A549 (cell line): ENCODE measurements at regions not wholly inside any gene's neighbourhood (a gene's known extent, or its start where the extent isn't known, plus 50 kb on each side); places are given as distances from the start of the nearest gene placed in this dataset.

ENCODE experiments used
- ATAC-seq, 2 experiments: fragments of 200-7000 bp in 1 of 2; fragments of >200 bp in 1 of 2; cut with Nextera tagmentation in 1 of 2; cut with Tn5 transposase in 1 of 2; 3 replicates each; pipeline versions ENCODE4 v1.8.0 to v1.9.1; 2018 to 2020; ENCODE audit warnings: mild to moderate bottlenecking in 1 of 2, moderate library complexity in 1 of 2
- CTCF ChIA-PET: fragments of 300-600 bp; sonication (Branson Sonifier 250); formaldehyde crosslinking; extraction: SDS; loops from one replicate; lab custom pipeline; 2021; ENCODE audit warnings: antibody characterized with exemption, inconsistent platforms; lab: Yijun Ruan, JAX
- POLR2A ChIA-PET: fragments of 350-600 bp; formaldehyde crosslinking; extraction: SDS; loops from one replicate; lab custom pipeline; 2021; ENCODE audit warnings: antibody characterized with exemption, inconsistent platforms; lab: Yijun Ruan, JAX
- DNase-seq, 2 experiments: peaks; one replicate each; pipeline versions ENCODE4 v3.0.0 to v3.0.0-alpha.2; 2011 to 2016; ENCODE audit warnings: low read depth in 1 of 2, low spot score in 1 of 2
- FAIRE-seq: peaks from 2 replicates; lab custom pipeline; 2011; peaks lifted over from hg19 to GRCh38; lab: Jason Lieb, UNC
- H3K27ac ChIP-seq, 2 experiments: fragments of >200 bp; sonication (Bioruptor Twin); formaldehyde crosslinking; 3 replicates each; pipeline ENCODE4 v1.5.1; 2016 to 2017
- H3K4me1 ChIP-seq: fragments of >200 bp; sonication (Bioruptor Twin); formaldehyde crosslinking; 3 replicates; pipeline ENCODE4 v1.6.1; 2016
- H3K4me2 ChIP-seq: fragments of >200 bp; sonication (Bioruptor Twin); formaldehyde crosslinking; 3 replicates; pipeline ENCODE4 v1.6.1; 2016
- H3K4me3 ChIP-seq: fragments of >200 bp; sonication (Bioruptor Twin); formaldehyde crosslinking; 3 replicates; pipeline ENCODE4 v1.5.1; 2016
- H3K9me3 ChIP-seq: fragments of >200 bp; sonication (Bioruptor Twin); formaldehyde crosslinking; 3 replicates; pipeline ENCODE4 v1.6.1; 2016
- ATOH8 ChIP-seq: fragments of 250-450 bp; sonication (Bioruptor Pico); IDR thresholded peaks from 2 replicates; pipeline ENCODE4 v1.5.0; 2020; ENCODE audit warnings: low read depth, mild to moderate bottlenecking, moderate library complexity
- CHD4 ChIP-seq: fragments of 200-600 bp; sonication (generic); IDR thresholded peaks from 2 replicates; pipeline ENCODE4 v1.6.1; 2016; ENCODE audit warnings: antibody characterized with exemption, mild to moderate bottlenecking, borderline replicate concordance
- EHF ChIP-seq: fragments of 250-450 bp; sonication (Bioruptor Pico); IDR thresholded peaks from 2 replicates; pipeline ENCODE4 v1.5.0; 2020; ENCODE audit warnings: mild to moderate bottlenecking
- EP300 ChIP-seq, 2 experiments: fragments of >200 bp; sonication (Bioruptor Twin); formaldehyde crosslinking; IDR thresholded peaks; 2 replicates in 1 of 2; 3 replicates in 1 of 2; pipeline ENCODE4 v1.6.1; 2016 to 2017
- FOSL2 ChIP-seq, 2 experiments: fragments of 450-650 bp in 1 of 2; fragments of >200 bp in 1 of 2; sonication (Bioruptor Twin) in 1 of 2; formaldehyde crosslinking; IDR thresholded peaks; 2 replicates each; pipeline versions ENCODE4 v1.5.0 to v1.6.1; 2016 to 2020; ENCODE audit warnings: mild to moderate bottlenecking in 1 of 2, moderate library complexity in 1 of 2
- HDAC2 ChIP-seq: fragments of 200-600 bp; sonication (generic); IDR thresholded peaks from 2 replicates; pipeline ENCODE4 v1.6.1; 2016
- HMGXB4 ChIP-seq: fragments of 250-450 bp; sonication (Bioruptor Pico); IDR thresholded peaks from 2 replicates; pipeline ENCODE4 v1.5.0; 2021; ENCODE audit warnings: mild to moderate bottlenecking, moderate library complexity, borderline replicate concordance
- HOXB5 ChIP-seq: fragments of 250-450 bp; sonication (Bioruptor Pico); IDR thresholded peaks from 2 replicates; pipeline ENCODE4 v1.5.0; 2020; ENCODE audit warnings: mild to moderate bottlenecking, moderate library complexity
- JUNB ChIP-seq: fragments of >200 bp; sonication (Bioruptor Twin); formaldehyde crosslinking; IDR thresholded peaks from 2 replicates; pipeline ENCODE4 v1.6.1; 2016
- KDM5A ChIP-seq: fragments of 200-600 bp; sonication (generic); IDR thresholded peaks from 2 replicates; pipeline ENCODE4 v1.6.1; 2016; ENCODE audit warnings: antibody characterized with exemption, mild to moderate bottlenecking
- MAX ChIP-seq: IDR thresholded peaks from 2 replicates; pipeline ENCODE4 v1.6.1; 2012
- MYC ChIP-seq: IDR thresholded peaks from 2 replicates; pipeline ENCODE4 v1.6.1; 2012; ENCODE audit warnings: mild to moderate bottlenecking, inconsistent platforms, low read length, improper control_type of control experiment, borderline replicate concordance
- POLR2A ChIP-seq: IDR thresholded peaks from 2 replicates; pipeline ENCODE4 v1.6.1; 2012; ENCODE audit warnings: mild to moderate bottlenecking, low read length
- RAD21 ChIP-seq, 2 experiments: fragments of >200 bp in 1 of 2; sonication (Bioruptor Twin) in 1 of 2; formaldehyde crosslinking in 1 of 2; IDR thresholded peaks in 1 of 2; conservative IDR thresholded peaks in 1 of 2; 2 replicates in 1 of 2; 3 replicates in 1 of 2; pipeline ENCODE4 v1.6.1; 2012 to 2018; ENCODE audit warnings: inconsistent platforms in 1 of 2
- TFCP2L1 ChIP-seq: fragments of 250-450 bp; sonication (Bioruptor Pico); IDR thresholded peaks from 2 replicates; pipeline ENCODE4 v1.5.0; 2021; ENCODE audit warnings: mild to moderate bottlenecking
- USF2 ChIP-seq: fragments of 450-650 bp; IDR thresholded peaks from 2 replicates; pipeline ENCODE4 v1.6.1; 2014; ENCODE audit warnings: antibody characterized with exemption
- WGBS: methylation state at CpG from one replicate; pipeline ENCODE4 v1.1.6; 2017; ENCODE audit errors: missing lambda C conversion rate; 5-methylcytosine and 5-hydroxymethylcytosine counted together

GRCh38 chr7:21193895-21194294, 234.0 kb upstream of the SP4 start (continued):
- no peak for TF ChIP-seq POLR2A
- no peak for TF ChIP-seq TFCP2L1

- H3K27ac ChIP-seq = no peak overlapping the region
- CTCF ChIA-PET = no interaction called here
- 5% methylated on average over 4 of the region's 4 CpGs for WGBS
- no peak overlapping the region for H3K4me2 ChIP-seq
- H3K9me3 ChIP-seq = no peaks in the 10 kb centered on the region
- H3K4me3 ChIP-seq = no peak overlapping the region
- no peak for TF ChIP-seq HMGXB4 (CRISPR knock-in tag)
- TF ChIP-seq USF2 = peak; percentile 34; the same call in 1 of the 2 replicates
- POLR2A ChIA-PET = no interaction called here
- DNase-seq (no peak), FAIRE-seq (no peak), ATAC-seq (no peak)
- no peaks in the 10 kb centered on the region for H3K4me1 ChIP-seq
Observed at GRCh38 chr7:21194936-21195335, 232.9 kb upstream of the SP4 start.

- CTCF ChIA-PET = no interaction called here
- FAIRE-seq = no peak
- 33% methylated on average over 1 of the region's 1 CpG for WGBS
- Histone ChIP-seq H3K4me3 (no peak overlapping the region), H3K4me1 (no peaks in the 10 kb centered on the region)
- DNase-seq = no peak
- TF ChIP-seq HOXB5 (CRISPR knock-in tag) (no peak), JUNB (no peak), CHD4 (no peak)
- TF ChIP-seq, all 56 proteins: peak for 0
- Histone ChIP-seq H3K9me3 (no peaks in the 10 kb centered on the region), H3K4me2 (no peak overlapping the region), H3K27ac (no peak overlapping the region)
- ATAC-seq = no peak
- POLR2A ChIA-PET = no interaction called here
Observed at GRCh38 chr7:21198921-21199320, 229.0 kb upstream of the SP4 start.

GRCh38 chr7:21200503-21200902, 227.4 kb upstream of the SP4 start:
- Histone ChIP-seq H3K27ac (no peak overlapping the region), H3K4me3 (no peak overlapping the region), H3K4me1 (no peaks in the 10 kb centered on the region), H3K9me3 (no peaks in the 10 kb centered on the region)
- WGBS = 55% methylated on average over 7 of the region's 7 CpGs
- FAIRE-seq (no peak), DNase-seq (no peak), ATAC-seq (no peak)
- ChIA-PET POLR2A (no interaction called here), CTCF (interaction anchor here (0.6 kb wide), 1 partner anchor 412 kb away, joined by 3 read pairs; no protein-coding TSS in a partner anchor)
- TF ChIP-seq EHF (CRISPR knock-in tag) = no peak
- no peak for TF ChIP-seq FOSL2 (IDR thresholded peaks at IDR 0.05)
- TF ChIP-seq FOSL2 (CRISPR knock-in tag; IDR thresholded peaks at IDR 0.05) = no peak
- TF ChIP-seq HDAC2 = no peak
- no peak for TF ChIP-seq KDM5A
- no peak for TF ChIP-seq RAD21 (conservative IDR thresholded peaks at IDR 0.05 in 1 of 2, IDR thresholded peaks at IDR 0.05 in 1 of 2)
- no peak for TF ChIP-seq MYC
- TF ChIP-seq EP300 (IDR thresholded peaks at IDR 0.05) = no peak
- TF ChIP-seq ATOH8 (CRISPR knock-in tag) = no peak
- no peak for TF ChIP-seq MAX
- TF ChIP-seq, all 56 proteins: peak for 0
- no peak overlapping the region for H3K4me2 ChIP-seq
